CD14-positive monocyte (primary cell): ENCODE measurements at regions not wholly inside any gene's neighbourhood (a gene's known extent, or its start where the extent isn't known, plus 50 kb on each side); places are given as distances from the start of the nearest gene placed in this dataset.

Experiments
- DNase-seq, 3 donors: peaks; one replicate each; pipeline ENCODE4 v3.0.0-alpha.2; 2011 to 2022
- H2AFZ ChIP-seq: 2 replicates; pipeline ENCODE4 v1.6.0; 2012; ENCODE audit warnings: mild to moderate bottlenecking, low read depth, low read length, inconsistent platforms; ENCODE audit not compliant: insufficient read depth, poor library complexity, severe bottlenecking
- H3K27ac ChIP-seq, 2 donors: 1 replicate in 1 of 2; 2 replicates in 1 of 2; pipeline ENCODE4 v1.5.1; 2012 to 2013; ENCODE audit warnings: low read length in 2 of 2, control low read depth in 1 of 2, inconsistent platforms in 1 of 2, low read depth in 1 of 2, mild to moderate bottlenecking in 1 of 2
- H3K27me3 ChIP-seq, 2 donors: one replicate each; pipeline versions ENCODE4 v1.6.0 to v1.6.1; 2011 to 2013; ENCODE audit warnings: low read length in 2 of 2; ENCODE audit not compliant: control insufficient read depth in 2 of 2, insufficient read depth in 2 of 2
- H3K36me3 ChIP-seq, 2 donors: replicated peaks in 1 of 2; 1 replicate in 1 of 2; 2 replicates in 1 of 2; pipeline versions ENCODE4 v1.5.1 to v1.6.1; 2012 to 2013; ENCODE audit warnings: low read length in 2 of 2, control low read depth in 1 of 2, inconsistent platforms in 1 of 2, mild to moderate bottlenecking in 1 of 2; ENCODE audit not compliant: insufficient read depth in 2 of 2, control insufficient read depth in 1 of 2
- H3K4me1 ChIP-seq, 2 donors: 1 replicate in 1 of 2; 2 replicates in 1 of 2; pipeline versions ENCODE4 v1.5.1 to v1.6.1; 2012 to 2013; ENCODE audit warnings: low read length in 2 of 2, control low read depth in 1 of 2, inconsistent platforms in 1 of 2, mild to moderate bottlenecking in 1 of 2, moderate library complexity in 1 of 2; ENCODE audit not compliant: insufficient read depth in 2 of 2, control insufficient read depth in 1 of 2
- H3K4me2 ChIP-seq: replicated peaks from 2 replicates; pipeline ENCODE3; 2012; ENCODE audit warnings: low read length, moderate library complexity, mild to moderate bottlenecking; ENCODE audit not compliant: poor library complexity, severe bottlenecking; ENCODE audit errors: extremely low read depth
- H3K4me3 ChIP-seq, 3 experiments: fragments of 200-600 bp in 1 of 3; sonication (generic) in 1 of 3; replicated peaks in 1 of 3; 1 replicate in 2 of 3; 2 replicates in 1 of 3; pipeline ENCODE4 v1.5.1; 2011 to 2013; ENCODE audit warnings: low read length in 3 of 3, mild to moderate bottlenecking in 3 of 3, control low read depth in 2 of 3, low read depth in 2 of 3, inconsistent platforms in 1 of 3, moderate library complexity in 1 of 3
- H3K79me2 ChIP-seq: 2 replicates; pipeline ENCODE4 v1.6.0; 2012; ENCODE audit warnings: mild to moderate bottlenecking, control low read depth, inconsistent platforms, low read length, moderate library complexity; ENCODE audit not compliant: insufficient read depth
- H3K9ac ChIP-seq: 2 replicates; pipeline ENCODE4 v1.6.0; 2017; ENCODE audit warnings: low read length, mild to moderate bottlenecking; ENCODE audit not compliant: insufficient read depth, poor library complexity, severe bottlenecking
- H3K9me3 ChIP-seq, 2 donors: replicated peaks in 1 of 2; 1 replicate in 1 of 2; 2 replicates in 1 of 2; pipeline versions ENCODE4 v1.5.1 to v1.6.1; 2012 to 2013; ENCODE audit warnings: low read length in 2 of 2, control low read depth in 1 of 2; ENCODE audit not compliant: control insufficient read depth in 1 of 2, insufficient read depth in 1 of 2
- H4K20me1 ChIP-seq: 2 replicates; pipeline ENCODE4 v1.6.0; 2012; ENCODE audit warnings: mild to moderate bottlenecking, low read length, control low read depth, moderate library complexity; ENCODE audit not compliant: insufficient read depth
- H3K27ac Mint-ChIP-seq, 7 donors: one replicate each; pipeline ENCODE4 v1.8.0; 2020; ENCODE audit warnings: mild to moderate bottlenecking in 7 of 7, mixed read lengths in 7 of 7, moderate library complexity in 6 of 7, inconsistent platforms in 2 of 7
- H3K27me3 Mint-ChIP-seq, 3 donors: one replicate each; pipeline ENCODE4 v1.8.0; 2021 to 2022; ENCODE audit warnings: low read depth in 3 of 3, mild to moderate bottlenecking in 3 of 3, mixed read lengths in 3 of 3, moderate library complexity in 3 of 3, inconsistent platforms in 1 of 3
- H3K36me3 Mint-ChIP-seq, 2 donors: one replicate each; pipeline ENCODE4 v1.8.0; 2020; ENCODE audit warnings: mixed read lengths in 2 of 2, inconsistent platforms in 1 of 2, mild to moderate bottlenecking in 1 of 2
- H3K4me1 Mint-ChIP-seq: one replicate; pipeline ENCODE4 v1.8.0; 2020; ENCODE audit warnings: mild to moderate bottlenecking, mixed read lengths
- H3K4me3 Mint-ChIP-seq, 2 donors: one replicate each; pipeline ENCODE4 v1.8.0; 2020; ENCODE audit warnings: mild to moderate bottlenecking in 2 of 2, mixed read lengths in 2 of 2, moderate library complexity in 1 of 2
- H3K9me3 Mint-ChIP-seq, 7 donors: one replicate each; pipeline ENCODE4 v1.8.0; 2020 to 2022; ENCODE audit warnings: mixed read lengths in 7 of 7, mild to moderate bottlenecking in 6 of 7, moderate library complexity in 6 of 7, inconsistent platforms in 2 of 7
- CTCF ChIP-seq: fragments of 200-600 bp; IDR thresholded peaks from one replicate; pipeline ENCODE4 v1.8.0; 2022; ENCODE audit warnings: antibody characterized with exemption, mild to moderate bottlenecking
- WGBS: methylation state at CpG from one replicate; pipeline ENCODE4 v1.1.5; 2013; ENCODE audit warnings: missing lambda C conversion rate; ENCODE audit not compliant: insufficient coverage; 5-methylcytosine and 5-hydroxymethylcytosine counted together
- intact Hi-C, 2 donors: fragments of 100-400 bp; cut with micrococcal nuclease; formaldehyde crosslinking; loops; one replicate each; pipeline versions ENCODE4 v1.15.0 to v1.15.1; 2023

- H3K9me3 Mint-ChIP-seq: peaks cover 0 to 5% (median 2%) of the 10 kb centered on the region in 7 donors
- no peaks in the 10 kb centered on the region for H3K36me3 Mint-ChIP-seq
- Histone ChIP-seq H4K20me1 (no peaks in the 10 kb centered on the region), H3K9ac (no peak overlapping the region), H3K4me2 (no peak overlapping the region), H3K27me3 (no peaks in the 10 kb centered on the region), H3K4me3 (no peak overlapping the region), H3K4me1 (no peaks in the 10 kb centered on the region), H3K9me3 (no peaks in the 10 kb centered on the region), H3K36me3 (no peaks in the 10 kb centered on the region), H3K79me2 (no peaks in the 10 kb centered on the region), H2AFZ (no peak overlapping the region), H3K27ac (no peak overlapping the region)
- H3K4me3 Mint-ChIP-seq: no peak overlapping the region
- intact Hi-C loops: no loop called here
- peaks cover 0 to 3% (median 0%) of the 10 kb centered on the region in 3 donors for H3K27me3 Mint-ChIP-seq
- no peak for DNase-seq
- no peak for TF ChIP-seq CTCF
- H3K27ac Mint-ChIP-seq: no peak overlapping the region
- WGBS: no CpG with 5 or more reads among the region's 1 CpG
- H3K4me1 Mint-ChIP-seq: no peaks in the 10 kb centered on the region
These were observed 159.1 kb downstream of the TINAG start for GRCh38 chr6:54467384-54467783.

GRCh38 chr6:54473328-54473727 lies 165.1 kb downstream of the TINAG start:
- H3K4me3 ChIP-seq: no peak overlapping the region
- no peak overlapping the region for H3K4me3 Mint-ChIP-seq
- no peaks in the 10 kb centered on the region for H3K79me2 ChIP-seq
- no peaks in the 10 kb centered on the region for H3K27me3 ChIP-seq
- H3K9me3 ChIP-seq: no peaks in the 10 kb centered on the region
- no peak for TF ChIP-seq CTCF
- no peaks in the 10 kb centered on the region for H3K36me3 Mint-ChIP-seq
- H4K20me1 ChIP-seq: no peaks in the 10 kb centered on the region
- peaks cover 0 to 2% (median 0%) of the 10 kb centered on the region in 3 donors for H3K27me3 Mint-ChIP-seq
- H3K4me1 Mint-ChIP-seq: no peaks in the 10 kb centered on the region
- intact Hi-C loops: no loop called here
- no peaks in the 10 kb centered on the region for H3K36me3 ChIP-seq
- peaks cover 0 to 5% (median 0%) of the 10 kb centered on the region in 7 donors for H3K9me3 Mint-ChIP-seq
- no peak for DNase-seq
- no peaks in the 10 kb centered on the region for H3K4me1 ChIP-seq
- H2AFZ ChIP-seq: no peak overlapping the region
- H3K9ac ChIP-seq: no peak overlapping the region
- H3K4me2 ChIP-seq: no peak overlapping the region
- H3K27ac ChIP-seq: no peak overlapping the region
- WGBS: 57% methylated on average over 1 of the region's 4 CpGs
- H3K27ac Mint-ChIP-seq: no peak overlapping the region
